Heart left ventricle (tissue), 16 donors: ENCODE measurements at regions not wholly inside any gene's neighbourhood (a gene's known extent, or its start where the extent isn't known, plus 50 kb on each side); places are given as distances from the start of the nearest gene placed in this dataset.

Experiments used
- ATAC-seq, 4 donors: fragments of 200-7000 bp; cut with Tn5 transposase; one replicate each; pipeline ENCODE4 v1.9.1; 2020 to 2022; ENCODE audit warnings: moderate library complexity in 4 of 4, mild to moderate bottlenecking in 3 of 4, moderate number of reproducible peaks in 1 of 4
- DNase-seq, 5 donors: peaks; one replicate each; pipeline ENCODE4 v3.0.0-alpha.2; 2020
- H3K27ac ChIP-seq, 12 donors: fragments of 200-600 bp; sonication (generic) in 4 of 12; one replicate each; pipeline versions ENCODE4 v1.5.0 to v1.8.0; 2016 to 2022; ENCODE audit warnings: mild to moderate bottlenecking in 2 of 12
- H3K27me3 ChIP-seq, 9 donors: fragments of 200-600 bp; sonication (generic) in 2 of 9; one replicate each; pipeline versions ENCODE4 v1.5.1 to v1.8.0; 2016 to 2022; ENCODE audit warnings: mild to moderate bottlenecking in 3 of 9
- H3K36me3 ChIP-seq, 9 donors: fragments of 200-600 bp; sonication (generic) in 2 of 9; one replicate each; pipeline versions ENCODE4 v1.5.0 to v1.8.0; 2018 to 2022; ENCODE audit warnings: mild to moderate bottlenecking in 2 of 9
- H3K4me1 ChIP-seq, 12 donors: fragments of 200-600 bp; sonication (generic) in 4 of 12; one replicate each; pipeline versions ENCODE4 v1.5.0 to v1.8.0; 2016 to 2022; ENCODE audit warnings: mild to moderate bottlenecking in 3 of 12
- H3K4me3 ChIP-seq, 12 donors: fragments of 200-600 bp; sonication (generic) in 4 of 12; one replicate each; pipeline versions ENCODE4 v1.5.0 to v1.8.0; 2017 to 2022; ENCODE audit warnings: mild to moderate bottlenecking in 9 of 12, moderate library complexity in 4 of 12
- H3K9me3 ChIP-seq, 12 donors: fragments of 200-600 bp; sonication (generic) in 4 of 12; one replicate each; pipeline versions ENCODE4 v1.5.0 to v1.8.0; 2016 to 2022; ENCODE audit warnings: mild to moderate bottlenecking in 1 of 12
- CTCF ChIP-seq, 12 donors: fragments of 200-600 bp; sonication (generic) in 4 of 12; IDR thresholded peaks; one replicate each; pipeline versions ENCODE4 v1.5.0 to v1.8.0; 2018 to 2022; ENCODE audit warnings: antibody characterized with exemption in 12 of 12, mild to moderate bottlenecking in 5 of 12
- POLR2A ChIP-seq, 2 donors: fragments of 450-650 bp; IDR thresholded peaks; one replicate each; pipeline ENCODE4 v1.6.1; 2017; ENCODE audit warnings: antibody characterized with exemption in 2 of 2, mild to moderate bottlenecking in 2 of 2, moderate library complexity in 2 of 2
- WGBS, 4 donors: extraction: QIAGEN DNeasy Blood & Tissue Kit in 2 of 4; methylation state at CpG; one replicate each; pipeline versions ENCODE4 v1.1.5 to v1.1.7; 2013 to 2018; 5-methylcytosine and 5-hydroxymethylcytosine counted together
- intact Hi-C, 10 donors: fragments of 100-400 bp; cut with DNase I; formaldehyde crosslinking; loops; one replicate each; pipeline versions ENCODE4 v1.11.1 to v1.14.2; 2022
- donor health status: ischemic (EF 13 %, LVEDD 7.1; RV severe dilation, severe dysfunction).
- donor health status: healthy with polysubstance abuse.
- donor health status: DM: no; HTN: yes; CAD: no.
- donor health status: DM: no; HTN: no; CAD: no.
- donor health status: ischemic (EF 25% LVEDD 6.9; RV normal size, moderate dysfunction).
- donor health status: ischemic (EF 25% LVEDD 5.7; RV mildly dilated, moderate dysfunction).
- donor health status: healthy.
- donor health status: DM: yes; HTN: yes; CAD: no.
- donor health status: ischemic (EF 35%, LVEDD 5.7; RV mildly dilated, moderate dysfunction).
- donor health status: nonischemic (EF 11% LVEDD 7.7; RV severe dilation, severe dysfunction).
- donor health status: DM: yes; HTN: yes; CAD: no.
- donor health status: PGD.
- donor health status: ischemic (EF 29% LVEDD 5.4; RV normal size, mild dysfunction).
- donor health status: nonischemic (EF 23%, LVEDD 6.1; RV moderate dilation, normal function).

- Histone ChIP-seq H3K4me3 (no peak overlapping the region), H3K27me3 (no peaks in the 10 kb centered on the region), H3K27ac (no peak overlapping the region), H3K36me3 (no peaks in the 10 kb centered on the region), H3K9me3 (peaks cover 0 to 2% (median 0%) of the 10 kb centered on the region in 12 donors), H3K4me1 (no peaks in the 10 kb centered on the region)
- intact Hi-C loops = no loop called here
- TF ChIP-seq CTCF (IDR thresholded peaks at IDR 0.05) = no peak
- TF ChIP-seq POLR2A (IDR thresholded peaks at IDR 0.05) = no peak
- DNase-seq (no peak), ATAC-seq (no peak)
Observed at GRCh38 chr5:98041661-98042060, 731.8 kb upstream of the RGMB start.

- Histone ChIP-seq H3K9me3 (peaks cover 0 to 2% (median 0%) of the 10 kb centered on the region in 12 donors), H3K27ac (no peak overlapping the region), H3K27me3 (no peaks in the 10 kb centered on the region), H3K4me3 (no peak overlapping the region), H3K36me3 (no peaks in the 10 kb centered on the region), H3K4me1 (no peaks in the 10 kb centered on the region)
- no peak for ATAC-seq
- 49 to 67% (median 58%) methylated on average over 1 of the region's 1 CpG for WGBS, 4 donors
- no peak for DNase-seq
- intact Hi-C loops = no loop called here
- TF ChIP-seq CTCF (IDR thresholded peaks at IDR 0.05) (no peak), POLR2A (IDR thresholded peaks at IDR 0.05) (no peak)
Observed at GRCh38 chr5:98042521-98042920, 730.9 kb upstream of the RGMB start.

GRCh38 chr5:98042961-98043360, 730.5 kb upstream of the RGMB start:
- Histone ChIP-seq H3K4me1 (no peaks in the 10 kb centered on the region), H3K27me3 (no peaks in the 10 kb centered on the region), H3K36me3 (no peaks in the 10 kb centered on the region), H3K9me3 (peaks cover 0 to 2% (median 0%) of the 10 kb centered on the region in 12 donors), H3K27ac (no peak overlapping the region), H3K4me3 (no peak overlapping the region)
- intact Hi-C loops = no loop called here
- no peak for TF ChIP-seq POLR2A (IDR thresholded peaks at IDR 0.05)
- no peak for TF ChIP-seq CTCF (IDR thresholded peaks at IDR 0.05)
- no peak for ATAC-seq
- no peak for DNase-seq

GRCh38 chr5:98050583-98050982, 722.9 kb upstream of the RGMB start:
- no peak overlapping the region for H3K27ac ChIP-seq
- intact Hi-C loops = no loop called here
- peaks cover 0 to 9% (median 0%) of the 10 kb centered on the region in 12 donors for H3K9me3 ChIP-seq
- TF ChIP-seq CTCF (IDR thresholded peaks at IDR 0.05) (no peak), POLR2A (IDR thresholded peaks at IDR 0.05) (no peak)
- no peaks in the 10 kb centered on the region for H3K4me1 ChIP-seq
- no peak for ATAC-seq
- WGBS, 4 donors = 78 to 85% (median 84%) methylated on average over 3 of the region's 3 CpGs
- no peaks in the 10 kb centered on the region for H3K27me3 ChIP-seq
- H3K36me3 ChIP-seq = no peaks in the 10 kb centered on the region
- no peak overlapping the region for H3K4me3 ChIP-seq
- no peak for DNase-seq
